GM12878 (cell line): ENCODE measurements at regions not wholly inside any gene's neighbourhood (a gene's known extent, or its start where the extent isn't known, plus 50 kb on each side); places are given as distances from the start of the nearest gene placed in this dataset.

Experiments
- ATAC-seq: fragments of 200-7000 bp; cut with Tn5 transposase; 3 replicates; pipeline ENCODE4 v1.9.1; 2020; ENCODE audit warnings: mild to moderate bottlenecking, moderate library complexity
- BruUV-seq: library from RNA; stranded (reverse); fragments of 400-500 nt; replicated peaks from 2 replicates; lab custom pipeline; 2021; lab: Mats Ljungman, UMichigan
- CTCF ChIA-PET: fragments of 300-600 bp; sonication (Branson Sonifier 250); formaldehyde crosslinking; extraction: SDS; loops from one replicate; lab custom pipeline; 2021; ENCODE audit warnings: inconsistent platforms; lab: Yijun Ruan, JAX
- POLR2A ChIA-PET: fragments of 350-600 bp; formaldehyde crosslinking; extraction: SDS; loops from one replicate; lab custom pipeline; 2021; ENCODE audit warnings: inconsistent platforms; lab: Charles Lee
- RAD21 ChIA-PET: fragments of 300-600 bp; sonication (Branson Sonifier 250); formaldehyde crosslinking; loops from one replicate; lab custom pipeline; 2023; ENCODE audit warnings: antibody characterized with exemption; ENCODE audit not compliant: unreplicated experiment; lab: Charles Lee
- SMC1A ChIA-PET: fragments of 300-600 bp; sonication (Branson Sonifier 250); formaldehyde crosslinking; loops from one replicate; lab custom pipeline; 2023; ENCODE audit not compliant: unreplicated experiment, uncharacterized antibody; lab: Charles Lee
- DNase-seq: peaks from one replicate; pipeline ENCODE4 v3.0.0-alpha.2; 2011; ENCODE audit warnings: low read depth, low spot score
- FAIRE-seq: peaks from 3 replicates; lab custom pipeline; 2011; peaks lifted over from hg19 to GRCh38; lab: Jason Lieb, UNC
- H2AFZ ChIP-seq: 2 replicates; pipeline ENCODE4 v1.6.0; 2011; ENCODE audit warnings: low read depth, low read length, control low read depth; ENCODE audit not compliant: control insufficient read depth
- H3K27ac ChIP-seq: 2 replicates; pipeline ENCODE4 v1.5.1; 2011; ENCODE audit warnings: control low read depth; ENCODE audit not compliant: control insufficient read depth, insufficient read depth
- H3K27me3 ChIP-seq, 2 experiments: replicated peaks in 1 of 2; 2 replicates each; pipeline versions ENCODE4 v1.6.0 to v1.6.1; 2011; ENCODE audit warnings: low read length in 1 of 2; ENCODE audit not compliant: control insufficient read depth in 2 of 2, insufficient read depth in 2 of 2
- H3K36me3 ChIP-seq, 2 experiments: 2 replicates each; pipeline ENCODE4 v1.5.1; 2011; ENCODE audit warnings: low read length in 1 of 2; ENCODE audit not compliant: control insufficient read depth in 2 of 2, insufficient read depth in 2 of 2
- H3K4me1 ChIP-seq: 2 replicates; pipeline ENCODE4 v1.6.1; 2011; ENCODE audit warnings: mild to moderate bottlenecking, low read length, moderate library complexity, mixed read lengths; ENCODE audit not compliant: control insufficient read depth, insufficient read depth
- H3K4me2 ChIP-seq: 2 replicates; pipeline ENCODE4 v1.6.0; 2011; ENCODE audit warnings: control low read depth; ENCODE audit not compliant: control insufficient read depth, insufficient read depth
- H3K4me3 ChIP-seq: fragments of 200-600 bp; sonication (generic); 2 replicates; pipeline ENCODE4 v1.5.1; 2016
- H3K79me2 ChIP-seq: 2 replicates; pipeline ENCODE4 v1.6.0; 2011; ENCODE audit warnings: low read length; ENCODE audit not compliant: control insufficient read depth, insufficient read depth
- H3K9ac ChIP-seq: 2 replicates; pipeline ENCODE4 v1.8.0; 2011; ENCODE audit warnings: low read length, control low read depth, mixed read lengths; ENCODE audit not compliant: control insufficient read depth, insufficient read depth
- H3K9me3 ChIP-seq: replicated peaks from 3 replicates; pipeline ENCODE4 v1.5.1; 2011; ENCODE audit warnings: mild to moderate bottlenecking, low read length; ENCODE audit not compliant: control insufficient read depth, insufficient read depth
- H4K20me1 ChIP-seq: 2 replicates; pipeline ENCODE4 v1.6.0; 2011; ENCODE audit not compliant: control insufficient read depth, insufficient read depth
- BACH1 ChIP-seq: fragments of 450-650 bp; IDR thresholded peaks from 2 replicates; pipeline ENCODE4 v1.6.1; 2017; ENCODE audit warnings: mild to moderate bottlenecking, borderline replicate concordance
- CBX3 ChIP-seq: fragments of 200-600 bp; sonication (generic); IDR thresholded peaks from 2 replicates; pipeline ENCODE4 v1.6.1; 2016; ENCODE audit warnings: low read depth, borderline replicate concordance
- EP300 ChIP-seq, 2 experiments: fragments of 150-350 bp in 1 of 2; IDR thresholded peaks; 2 replicates each; pipeline ENCODE4 v1.6.1; 2011 to 2012; ENCODE audit warnings: low read depth in 2 of 2, low read length in 2 of 2, borderline replicate concordance in 1 of 2, improper control_type of control experiment in 1 of 2, inconsistent platforms in 1 of 2; ENCODE audit not compliant: control insufficient read depth in 1 of 2
- IKZF2 ChIP-seq, 2 experiments: fragments of 450-650 bp; IDR thresholded peaks; 2 replicates each; pipeline ENCODE4 v1.6.1; 2017; ENCODE audit warnings: mild to moderate bottlenecking in 2 of 2, moderate library complexity in 2 of 2
- JUND ChIP-seq: IDR thresholded peaks from 2 replicates; pipeline ENCODE4 v1.6.1; 2012; ENCODE audit warnings: low read depth, mild to moderate bottlenecking, low read length, improper control_type of control experiment, moderate library complexity
- MEF2B ChIP-seq: fragments of 450-650 bp; IDR thresholded peaks from 2 replicates; pipeline ENCODE4 v1.6.1; 2018; ENCODE audit warnings: mild to moderate bottlenecking, moderate library complexity; ENCODE audit not compliant: partially characterized antibody, poor library complexity, severe bottlenecking
- NFYA ChIP-seq: IDR thresholded peaks from 2 replicates; pipeline ENCODE4 v1.6.1; 2011; ENCODE audit warnings: low read depth, mild to moderate bottlenecking, low read length, improper control_type of control experiment, borderline replicate concordance
- SIX5 ChIP-seq: IDR thresholded peaks from 2 replicates; pipeline ENCODE4 v1.6.1; 2011; ENCODE audit warnings: mild to moderate bottlenecking, low read depth, low read length, moderate library complexity; ENCODE audit not compliant: severe bottlenecking
- TBL1XR1 ChIP-seq: IDR thresholded peaks from 2 replicates; pipeline ENCODE4 v1.6.1; 2012; ENCODE audit warnings: low read depth, low read length, improper control_type of control experiment
- ZNF622 ChIP-seq: fragments of 450-650 bp; IDR thresholded peaks from 2 replicates; pipeline ENCODE4 v1.6.1; 2017; ENCODE audit warnings: mild to moderate bottlenecking, inconsistent platforms
- WGBS: methylation state at CpG from one replicate; pipeline ENCODE4 v1.1.6; 2016; ENCODE audit warnings: low lambda C conversion rate; ENCODE audit not compliant: insufficient replicate concordance, insufficient coverage; ENCODE audit errors: missing lambda C conversion rate; 5-methylcytosine and 5-hydroxymethylcytosine counted together
- in situ Hi-C: fragments of 300-500 bp; cut with MboI; formaldehyde crosslinking; loops from 9 replicates; pipeline ENCODE4 v1.14.3; 2018; ENCODE audit warnings: mixed read lengths
- intact Hi-C: fragments of 100-400 bp; cut with micrococcal nuclease; formaldehyde crosslinking; loops from one replicate; pipeline ENCODE4 v1.14.2; 2022; ENCODE audit not compliant: unreplicated experiment
- TF ChIP-seq, protein P1 (sequence below): fragments of 450-650 bp; IDR thresholded peaks from 2 replicates; pipeline ENCODE4 v1.6.1; 2018; ENCODE audit warnings: borderline replicate concordance, mild to moderate bottlenecking; ENCODE audit not compliant: partially characterized antibody
- TF ChIP-seq, protein P2 (sequence below): fragments of 450-650 bp; IDR thresholded peaks from 2 replicates; pipeline ENCODE4 v1.6.1; 2016; ENCODE audit warnings: mild to moderate bottlenecking
- TF ChIP-seq, protein P3 (sequence below): fragments of 450-650 bp; IDR thresholded peaks from 2 replicates; pipeline ENCODE4 v1.6.1; 2016; ENCODE audit warnings: mild to moderate bottlenecking, moderate library complexity, borderline replicate concordance
- TF ChIP-seq, protein P4 (sequence below): fragments of 450-650 bp; IDR thresholded peaks from 2 replicates; pipeline ENCODE4 v1.6.1; 2017; ENCODE audit warnings: mild to moderate bottlenecking, low read depth, inconsistent platforms; ENCODE audit not compliant: poor library complexity, severe bottlenecking

DNA sequence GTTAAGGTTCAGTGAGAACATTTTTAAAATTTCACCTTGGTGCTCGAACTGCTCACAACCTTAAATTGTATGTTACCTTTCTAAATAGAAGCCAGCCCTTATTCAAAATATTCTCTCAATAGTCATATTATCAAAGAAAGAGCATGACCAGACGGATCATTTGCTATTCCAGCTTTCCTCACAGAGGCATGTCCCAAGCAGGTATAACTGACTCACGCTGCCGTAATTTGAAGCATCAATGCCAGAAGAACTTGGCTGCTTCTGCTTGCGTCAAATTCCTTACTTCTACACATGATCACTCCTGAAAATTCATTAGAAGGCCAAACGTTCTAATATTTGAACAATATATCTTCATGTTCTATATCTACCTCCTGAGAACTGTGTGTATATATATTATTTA lies 69.5 kb upstream of the VGLL4 start:
- SMC1A ChIA-PET, result no interaction called here
- H3K9ac ChIP-seq, result no peak overlapping the region
- no peaks in the 10 kb centered on the region for H3K36me3 ChIP-seq
- H3K4me3 ChIP-seq, result no peak overlapping the region
- FAIRE-seq (no peak), ATAC-seq (no peak), DNase-seq (no peak)
- no peaks in the 10 kb centered on the region for H3K4me1 ChIP-seq
- H4K20me1 ChIP-seq, result no peaks in the 10 kb centered on the region
- H3K79me2 ChIP-seq, result no peaks in the 10 kb centered on the region
- H3K27ac ChIP-seq, result no peak overlapping the region
- RAD21 ChIA-PET, result no interaction called here
- intact Hi-C loops, result no loop called here
- no TSS peak for BruUV-seq
- 66% methylated on average over 6 of the region's 6 CpGs for WGBS
- H3K9me3 ChIP-seq, result peaks cover 1% of the 10 kb centered on the region; the same call in 1 of the 3 replicates
- H3K27me3 ChIP-seq, result no peaks in the 10 kb centered on the region
- in situ Hi-C loops, result no loop called here
- H2AFZ ChIP-seq, result no peak overlapping the region
- CTCF ChIA-PET, result no interaction called here
- H3K4me2 ChIP-seq, result no peak overlapping the region
- POLR2A ChIA-PET, result no interaction called here
- TF ChIP-seq JUND (no peak), IKZF2 (IDR thresholded peaks at IDR 0.05) (no peak), EP300 (IDR thresholded peaks at IDR 0.05; ENCODE audit: borderline replicate concordance in 1 of 2, control insufficient read depth in 1 of 2, low read depth in 2 of 2, low read length in 2 of 2) (no peak), MEF2B (no peak), TBL1XR1 (no peak), CBX3 (no peak), BACH1 (no peak), SIX5 (no peak), NFYA (no peak), ZNF622 (no peak)
- TF ChIP-seq, protein P1, sequence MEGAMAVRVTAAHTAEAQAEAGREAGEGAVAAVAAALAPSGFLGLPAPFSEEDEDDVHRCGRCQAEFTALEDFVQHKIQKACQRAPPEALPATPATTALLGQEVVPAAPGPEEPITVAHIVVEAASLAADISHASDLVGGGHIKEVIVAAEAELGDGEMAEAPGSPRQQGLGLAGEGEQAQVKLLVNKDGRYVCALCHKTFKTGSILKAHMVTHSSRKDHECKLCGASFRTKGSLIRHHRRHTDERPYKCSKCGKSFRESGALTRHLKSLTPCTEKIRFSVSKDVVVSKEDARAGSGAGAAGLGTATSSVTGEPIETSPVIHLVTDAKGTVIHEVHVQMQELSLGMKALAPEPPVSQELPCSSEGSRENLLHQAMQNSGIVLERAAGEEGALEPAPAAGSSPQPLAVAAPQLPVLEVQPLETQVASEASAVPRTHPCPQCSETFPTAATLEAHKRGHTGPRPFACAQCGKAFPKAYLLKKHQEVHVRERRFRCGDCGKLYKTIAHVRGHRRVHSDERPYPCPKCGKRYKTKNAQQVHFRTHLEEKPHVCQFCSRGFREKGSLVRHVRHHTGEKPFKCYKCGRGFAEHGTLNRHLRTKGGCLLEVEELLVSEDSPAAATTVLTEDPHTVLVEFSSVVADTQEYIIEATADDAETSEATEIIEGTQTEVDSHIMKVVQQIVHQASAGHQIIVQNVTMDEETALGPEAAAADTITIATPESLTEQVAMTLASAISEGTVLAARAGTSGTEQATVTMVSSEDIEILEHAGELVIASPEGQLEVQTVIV, result no peak
- TF ChIP-seq, protein P2, sequence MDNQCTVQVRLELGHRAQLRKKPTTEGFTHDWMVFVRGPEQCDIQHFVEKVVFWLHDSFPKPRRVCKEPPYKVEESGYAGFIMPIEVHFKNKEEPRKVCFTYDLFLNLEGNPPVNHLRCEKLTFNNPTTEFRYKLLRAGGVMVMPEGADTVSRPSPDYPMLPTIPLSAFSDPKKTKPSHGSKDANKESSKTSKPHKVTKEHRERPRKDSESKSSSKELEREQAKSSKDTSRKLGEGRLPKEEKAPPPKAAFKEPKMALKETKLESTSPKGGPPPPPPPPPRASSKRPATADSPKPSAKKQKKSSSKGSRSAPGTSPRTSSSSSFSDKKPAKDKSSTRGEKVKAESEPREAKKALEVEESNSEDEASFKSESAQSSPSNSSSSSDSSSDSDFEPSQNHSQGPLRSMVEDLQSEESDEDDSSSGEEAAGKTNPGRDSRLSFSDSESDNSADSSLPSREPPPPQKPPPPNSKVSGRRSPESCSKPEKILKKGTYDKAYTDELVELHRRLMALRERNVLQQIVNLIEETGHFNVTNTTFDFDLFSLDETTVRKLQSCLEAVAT, result no peak
- TF ChIP-seq, protein P3, sequence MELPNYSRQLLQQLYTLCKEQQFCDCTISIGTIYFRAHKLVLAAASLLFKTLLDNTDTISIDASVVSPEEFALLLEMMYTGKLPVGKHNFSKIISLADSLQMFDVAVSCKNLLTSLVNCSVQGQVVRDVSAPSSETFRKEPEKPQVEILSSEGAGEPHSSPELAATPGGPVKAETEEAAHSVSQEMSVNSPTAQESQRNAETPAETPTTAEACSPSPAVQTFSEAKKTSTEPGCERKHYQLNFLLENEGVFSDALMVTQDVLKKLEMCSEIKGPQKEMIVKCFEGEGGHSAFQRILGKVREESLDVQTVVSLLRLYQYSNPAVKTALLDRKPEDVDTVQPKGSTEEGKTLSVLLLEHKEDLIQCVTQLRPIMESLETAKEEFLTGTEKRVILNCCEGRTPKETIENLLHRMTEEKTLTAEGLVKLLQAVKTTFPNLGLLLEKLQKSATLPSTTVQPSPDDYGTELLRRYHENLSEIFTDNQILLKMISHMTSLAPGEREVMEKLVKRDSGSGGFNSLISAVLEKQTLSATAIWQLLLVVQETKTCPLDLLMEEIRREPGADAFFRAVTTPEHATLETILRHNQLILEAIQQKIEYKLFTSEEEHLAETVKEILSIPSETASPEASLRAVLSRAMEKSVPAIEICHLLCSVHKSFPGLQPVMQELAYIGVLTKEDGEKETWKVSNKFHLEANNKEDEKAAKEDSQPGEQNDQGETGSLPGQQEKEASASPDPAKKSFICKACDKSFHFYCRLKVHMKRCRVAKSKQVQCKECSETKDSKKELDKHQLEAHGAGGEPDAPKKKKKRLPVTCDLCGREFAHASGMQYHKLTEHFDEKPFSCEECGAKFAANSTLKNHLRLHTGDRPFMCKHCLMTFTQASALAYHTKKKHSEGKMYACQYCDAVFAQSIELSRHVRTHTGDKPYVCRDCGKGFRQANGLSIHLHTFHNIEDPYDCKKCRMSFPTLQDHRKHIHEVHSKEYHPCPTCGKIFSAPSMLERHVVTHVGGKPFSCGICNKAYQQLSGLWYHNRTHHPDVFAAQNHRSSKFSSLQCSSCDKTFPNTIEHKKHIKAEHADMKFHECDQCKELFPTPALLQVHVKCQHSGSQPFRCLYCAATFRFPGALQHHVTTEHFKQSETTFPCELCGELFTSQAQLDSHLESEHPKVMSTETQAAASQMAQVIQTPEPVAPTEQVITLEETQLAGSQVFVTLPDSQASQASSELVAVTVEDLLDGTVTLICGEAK, result no peak
- TF ChIP-seq, protein P4, sequence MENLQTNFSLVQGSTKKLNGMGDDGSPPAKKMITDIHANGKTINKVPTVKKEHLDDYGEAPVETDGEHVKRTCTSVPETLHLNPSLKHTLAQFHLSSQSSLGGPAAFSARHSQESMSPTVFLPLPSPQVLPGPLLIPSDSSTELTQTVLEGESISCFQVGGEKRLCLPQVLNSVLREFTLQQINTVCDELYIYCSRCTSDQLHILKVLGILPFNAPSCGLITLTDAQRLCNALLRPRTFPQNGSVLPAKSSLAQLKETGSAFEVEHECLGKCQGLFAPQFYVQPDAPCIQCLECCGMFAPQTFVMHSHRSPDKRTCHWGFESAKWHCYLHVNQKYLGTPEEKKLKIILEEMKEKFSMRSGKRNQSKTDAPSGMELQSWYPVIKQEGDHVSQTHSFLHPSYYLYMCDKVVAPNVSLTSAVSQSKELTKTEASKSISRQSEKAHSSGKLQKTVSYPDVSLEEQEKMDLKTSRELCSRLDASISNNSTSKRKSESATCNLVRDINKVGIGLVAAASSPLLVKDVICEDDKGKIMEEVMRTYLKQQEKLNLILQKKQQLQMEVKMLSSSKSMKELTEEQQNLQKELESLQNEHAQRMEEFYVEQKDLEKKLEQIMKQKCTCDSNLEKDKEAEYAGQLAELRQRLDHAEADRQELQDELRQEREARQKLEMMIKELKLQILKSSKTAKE, result no peak
